ENCODE measurements at regions not wholly inside any gene's neighbourhood (a gene's known extent, or its start where the extent isn't known, plus 50 kb on each side); places are given as distances from the start of the nearest gene placed in this dataset.
A peak's percentile ranks its signal among the peaks of the same experiment; 100 is the strongest.

DNA sequence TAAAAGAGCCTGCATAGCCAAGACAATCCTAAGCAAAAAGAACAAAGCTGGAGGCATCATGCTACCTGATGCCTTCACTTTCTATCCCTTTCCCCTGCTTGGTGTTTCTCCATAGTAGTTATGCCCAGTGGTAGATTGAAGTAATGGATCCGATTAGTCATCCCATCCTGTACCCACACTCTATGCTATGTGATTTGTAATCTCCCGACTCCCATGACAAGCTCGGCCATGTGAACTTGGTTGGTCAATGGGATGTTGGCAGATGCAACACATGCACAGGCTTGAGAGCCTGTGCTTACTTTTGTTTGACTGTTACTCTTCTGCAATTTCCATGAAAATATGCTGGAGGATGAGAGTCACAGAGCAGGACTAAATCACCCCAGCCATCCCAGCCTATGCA is 334.9 kb upstream of the DPH6 start:
- no peak overlapping the region for H3K27ac ChIP-seq
- peak; percentile 8 for DNase-seq (ENCODE audit: low spot score)
- POLR2A ChIA-PET (ENCODE audit: low non-redundant PET) = no interaction called here
- CTCF ChIA-PET = no interaction called here
- TF ChIP-seq, protein P1, sequence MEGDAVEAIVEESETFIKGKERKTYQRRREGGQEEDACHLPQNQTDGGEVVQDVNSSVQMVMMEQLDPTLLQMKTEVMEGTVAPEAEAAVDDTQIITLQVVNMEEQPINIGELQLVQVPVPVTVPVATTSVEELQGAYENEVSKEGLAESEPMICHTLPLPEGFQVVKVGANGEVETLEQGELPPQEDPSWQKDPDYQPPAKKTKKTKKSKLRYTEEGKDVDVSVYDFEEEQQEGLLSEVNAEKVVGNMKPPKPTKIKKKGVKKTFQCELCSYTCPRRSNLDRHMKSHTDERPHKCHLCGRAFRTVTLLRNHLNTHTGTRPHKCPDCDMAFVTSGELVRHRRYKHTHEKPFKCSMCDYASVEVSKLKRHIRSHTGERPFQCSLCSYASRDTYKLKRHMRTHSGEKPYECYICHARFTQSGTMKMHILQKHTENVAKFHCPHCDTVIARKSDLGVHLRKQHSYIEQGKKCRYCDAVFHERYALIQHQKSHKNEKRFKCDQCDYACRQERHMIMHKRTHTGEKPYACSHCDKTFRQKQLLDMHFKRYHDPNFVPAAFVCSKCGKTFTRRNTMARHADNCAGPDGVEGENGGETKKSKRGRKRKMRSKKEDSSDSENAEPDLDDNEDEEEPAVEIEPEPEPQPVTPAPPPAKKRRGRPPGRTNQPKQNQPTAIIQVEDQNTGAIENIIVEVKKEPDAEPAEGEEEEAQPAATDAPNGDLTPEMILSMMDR (conservative IDR thresholded peaks at IDR 0.05; ENCODE audit: low read depth) = no peak

DNA sequence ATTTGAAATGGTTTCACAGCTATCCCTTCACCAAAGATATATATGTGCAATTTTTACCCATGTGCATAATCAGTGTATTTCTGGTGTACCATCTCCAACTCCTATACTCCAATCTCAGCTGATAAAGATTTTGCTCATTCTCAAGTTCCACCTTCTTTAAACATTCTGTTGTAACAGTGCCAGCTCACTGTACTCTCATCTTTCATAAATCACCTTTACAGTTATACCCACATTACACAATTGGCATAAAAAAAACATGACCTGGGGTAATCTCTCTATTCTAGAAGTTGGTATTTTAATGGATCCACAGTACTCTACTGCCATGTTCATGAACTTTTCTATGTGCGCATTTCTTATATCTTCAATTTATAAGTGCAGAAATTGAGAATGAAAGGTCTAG is 339.9 kb upstream of the DPH6 start:
- no peak overlapping the region for H3K27ac ChIP-seq
- TF ChIP-seq, protein P1 (conservative IDR thresholded peaks at IDR 0.05; ENCODE audit: low read depth) = no peak
- peak; percentile 32 for DNase-seq (ENCODE audit: low spot score)
- CTCF ChIA-PET = no interaction called here
- POLR2A ChIA-PET (ENCODE audit: low non-redundant PET) = no interaction called here

DNA sequence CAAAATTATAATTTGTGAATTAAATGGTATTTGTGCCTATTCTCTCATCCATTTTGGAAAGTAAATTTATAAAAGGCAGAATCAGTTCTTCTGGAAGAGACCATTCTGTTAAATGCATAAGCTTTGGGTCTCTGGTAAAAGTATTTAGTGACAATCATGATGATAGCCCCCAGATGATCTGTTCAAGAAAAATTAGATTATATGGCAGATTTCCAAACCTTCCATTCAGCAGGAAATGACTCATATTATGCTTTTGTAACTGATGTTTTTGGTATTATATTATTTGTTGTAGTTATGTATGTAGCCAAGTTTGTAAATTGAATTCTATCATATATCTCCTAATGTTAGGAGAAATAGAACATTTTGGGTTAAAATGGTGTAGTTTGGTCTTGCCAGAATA is 340.8 kb upstream of the DPH6 start:
- POLR2A ChIA-PET (ENCODE audit: low non-redundant PET) = no interaction called here
- DNase-seq (ENCODE audit: low spot score) = peak; percentile 23
- no peak overlapping the region for H3K27ac ChIP-seq
- TF ChIP-seq, protein P1 (conservative IDR thresholded peaks at IDR 0.05; ENCODE audit: low read depth) = no peak
- CTCF ChIA-PET = no interaction called here

DNA sequence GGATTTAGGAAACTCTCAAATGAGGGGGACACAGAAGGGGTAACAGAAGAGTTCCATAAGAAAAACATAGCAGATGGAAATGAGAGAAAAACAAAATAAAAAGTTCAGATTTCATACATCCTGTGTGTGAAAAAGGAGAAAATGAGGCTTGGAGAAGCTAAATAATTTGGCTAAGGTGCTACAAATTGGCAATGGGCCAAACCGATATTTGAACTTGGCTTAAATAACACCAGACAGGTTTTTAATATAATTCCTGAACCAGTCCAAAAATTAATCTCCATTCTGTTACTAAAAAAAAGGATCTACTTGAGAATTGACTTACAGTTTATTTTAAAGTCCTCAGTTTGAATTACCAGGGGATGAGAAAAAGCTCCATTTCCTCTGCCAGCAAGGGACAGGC is 342.9 kb upstream of the DPH6 start:
- ChIA-PET CTCF (no interaction called here), POLR2A (ENCODE audit: low non-redundant PET) (no interaction called here)
- H3K27ac ChIP-seq = no peak overlapping the region
- no peak for DNase-seq (ENCODE audit: low spot score)
- TF ChIP-seq, protein P1 (conservative IDR thresholded peaks at IDR 0.05; ENCODE audit: low read depth) = no peak

DNA sequence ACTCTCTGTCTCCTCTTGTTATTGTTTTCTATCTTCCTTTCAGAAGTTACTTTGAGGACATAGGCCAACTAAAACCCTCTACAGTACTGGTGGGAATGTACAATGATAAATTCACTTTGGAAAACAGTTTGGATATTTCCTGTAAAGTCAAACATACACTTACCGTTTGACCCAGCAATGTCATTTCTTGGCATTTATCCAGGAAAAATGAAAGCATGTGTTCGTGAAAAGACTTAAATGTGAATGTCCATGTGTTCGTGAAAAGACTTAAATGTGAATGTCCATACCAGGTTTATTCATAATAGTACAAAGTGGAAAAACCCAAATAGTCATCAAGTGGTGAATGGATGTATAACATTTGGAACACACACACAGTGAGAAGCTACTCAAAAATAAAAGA is 361.5 kb upstream of the DPH6 start:
- H3K27ac ChIP-seq = no peak overlapping the region
- ChIA-PET POLR2A (ENCODE audit: low non-redundant PET) (no interaction called here), CTCF (no interaction called here)
- TF ChIP-seq, protein P1 (conservative IDR thresholded peaks at IDR 0.05; ENCODE audit: low read depth) = no peak
- no peak for DNase-seq (ENCODE audit: low spot score)

DNA sequence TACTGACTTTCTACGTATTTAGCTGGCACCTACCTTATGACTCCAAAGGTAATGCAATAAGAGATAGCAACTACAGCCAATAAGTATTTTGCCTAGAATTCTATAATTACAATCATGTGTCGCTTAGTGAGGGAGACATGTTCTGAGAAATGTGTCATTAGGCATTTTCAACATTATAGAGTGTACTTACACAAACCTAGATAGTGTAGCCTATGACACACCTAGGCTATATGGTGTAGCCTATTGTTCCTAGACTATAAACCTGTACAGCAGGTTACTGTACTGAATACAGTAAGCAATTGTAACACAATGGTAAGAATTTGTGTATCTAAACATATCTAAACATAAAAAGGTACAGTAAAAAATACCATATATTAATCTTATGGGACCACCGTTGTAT is 363.4 kb upstream of the DPH6 start:
- no peak overlapping the region for H3K27ac ChIP-seq
- POLR2A ChIA-PET (ENCODE audit: low non-redundant PET) = no interaction called here
- no peak for DNase-seq (ENCODE audit: low spot score)
- CTCF ChIA-PET = interaction anchor here (0.6 kb wide), 1 partner anchor 1036 kb away, joined by 4 read pairs; no protein-coding TSS in a partner anchor
- TF ChIP-seq, protein P1 (conservative IDR thresholded peaks at IDR 0.05; ENCODE audit: low read depth) = no peak

DNA sequence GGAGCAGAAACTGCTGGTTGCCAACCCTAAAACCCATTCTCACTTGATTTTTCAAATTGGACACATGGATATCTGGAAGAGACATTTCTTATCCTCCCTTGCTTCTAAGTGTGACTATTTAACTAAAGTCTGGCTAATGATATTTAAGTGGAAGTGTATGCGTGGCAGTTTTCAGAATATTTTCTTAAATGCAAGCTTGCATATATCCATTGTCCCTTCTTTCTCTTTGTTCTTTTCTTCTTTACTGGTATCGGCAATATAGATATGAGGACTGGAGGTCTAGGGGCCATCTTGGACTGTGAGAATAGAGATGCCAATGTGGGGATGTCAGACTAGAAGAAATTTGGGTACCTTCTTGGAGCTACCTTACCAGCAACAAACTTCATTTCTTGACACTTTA is 364.3 kb upstream of the DPH6 start:
- CTCF ChIA-PET = interaction anchor here (0.6 kb wide), 1 partner anchor 339 kb away, joined by 4 read pairs; no protein-coding TSS in a partner anchor

More for the DNA sequence above, 364.3 kb upstream of the DPH6 start:
- POLR2A ChIA-PET (ENCODE audit: low non-redundant PET) = no interaction called here
- TF ChIP-seq, protein P1 (conservative IDR thresholded peaks at IDR 0.05; ENCODE audit: low read depth) = no peak
- no peak for DNase-seq (ENCODE audit: low spot score)
- no peak overlapping the region for H3K27ac ChIP-seq
